Right lobe of liver (tissue), 6 donors: ENCODE measurements at regions not wholly inside any gene's neighbourhood (a gene's known extent, or its start where the extent isn't known, plus 50 kb on each side); places are given as distances from the start of the nearest gene placed in this dataset.

Experiments
- ATAC-seq, 4 donors: fragments of 200-7000 bp; cut with Tn5 transposase; one replicate each; pipeline ENCODE4 v1.9.1; 2020; ENCODE audit warnings: mild to moderate bottlenecking in 4 of 4, moderate library complexity in 4 of 4
- DNase-seq, 3 donors: peaks; one replicate each; pipeline ENCODE4 v3.0.0-alpha.2; 2020
- H3K27ac ChIP-seq, 3 donors: fragments of 200-600 bp; one replicate each; pipeline ENCODE4 v1.8.0; 2022
- H3K27me3 ChIP-seq, 2 donors: fragments of 200-600 bp; one replicate each; pipeline ENCODE4 v1.8.0; 2022
- H3K36me3 ChIP-seq, 4 donors: fragments of 200-600 bp; sonication (generic) in 1 of 4; one replicate each; pipeline versions ENCODE4 v1.5.1 to v1.8.0; 2017 to 2022; ENCODE audit warnings: control low read depth in 1 of 4
- H3K4me1 ChIP-seq, 4 donors: fragments of 200-600 bp; sonication (generic) in 1 of 4; one replicate each; pipeline versions ENCODE4 v1.5.1 to v1.8.0; 2017 to 2022; ENCODE audit warnings: control low read depth in 1 of 4
- H3K4me3 ChIP-seq, 3 donors: fragments of 200-600 bp; one replicate each; pipeline ENCODE4 v1.8.0; 2022
- H3K9me3 ChIP-seq, 4 donors: fragments of 200-600 bp; sonication (generic) in 1 of 4; one replicate each; pipeline versions ENCODE4 v1.5.1 to v1.8.0; 2017 to 2022; ENCODE audit warnings: control low read depth in 1 of 4
- POLR2A ChIP-seq: fragments of 450-650 bp; IDR thresholded peaks from one replicate; pipeline ENCODE4 v1.6.1; 2017; ENCODE audit warnings: antibody characterized with exemption, mild to moderate bottlenecking
- WGBS: methylation state at CpG from one replicate; pipeline ENCODE4 v1.1.6; 2018; ENCODE audit warnings: low coverage, low lambda C conversion rate; ENCODE audit not compliant: insufficient coverage; ENCODE audit errors: missing lambda C conversion rate; 5-methylcytosine and 5-hydroxymethylcytosine counted together
- intact Hi-C, 2 donors: fragments of 100-400 bp; cut with DNase I; formaldehyde crosslinking; loops; one replicate each; pipeline versions ENCODE4 v1.11.2 to v1.14.1; 2022
- TF ChIP-seq, protein P1 (sequence below), 4 donors: fragments of 200-600 bp in 3 of 4; fragments of 450-650 bp in 1 of 4; IDR thresholded peaks; one replicate each; pipeline versions ENCODE4 v1.5.1 to v1.8.0; 2016 to 2022; ENCODE audit warnings: antibody characterized with exemption in 4 of 4, mild to moderate bottlenecking in 2 of 4
- donor health status: DM: no; HTN: yes; CAD: no.
- donor health status: DM: no; HTN: no; CAD: no.
- donor health status: DM: no; HTN: no; CAD: no.
- donor health status: DM: no; HTN: yes; CAD: no.
- donor health status: DM: no; HTN: yes; CAD: no.

DNA sequence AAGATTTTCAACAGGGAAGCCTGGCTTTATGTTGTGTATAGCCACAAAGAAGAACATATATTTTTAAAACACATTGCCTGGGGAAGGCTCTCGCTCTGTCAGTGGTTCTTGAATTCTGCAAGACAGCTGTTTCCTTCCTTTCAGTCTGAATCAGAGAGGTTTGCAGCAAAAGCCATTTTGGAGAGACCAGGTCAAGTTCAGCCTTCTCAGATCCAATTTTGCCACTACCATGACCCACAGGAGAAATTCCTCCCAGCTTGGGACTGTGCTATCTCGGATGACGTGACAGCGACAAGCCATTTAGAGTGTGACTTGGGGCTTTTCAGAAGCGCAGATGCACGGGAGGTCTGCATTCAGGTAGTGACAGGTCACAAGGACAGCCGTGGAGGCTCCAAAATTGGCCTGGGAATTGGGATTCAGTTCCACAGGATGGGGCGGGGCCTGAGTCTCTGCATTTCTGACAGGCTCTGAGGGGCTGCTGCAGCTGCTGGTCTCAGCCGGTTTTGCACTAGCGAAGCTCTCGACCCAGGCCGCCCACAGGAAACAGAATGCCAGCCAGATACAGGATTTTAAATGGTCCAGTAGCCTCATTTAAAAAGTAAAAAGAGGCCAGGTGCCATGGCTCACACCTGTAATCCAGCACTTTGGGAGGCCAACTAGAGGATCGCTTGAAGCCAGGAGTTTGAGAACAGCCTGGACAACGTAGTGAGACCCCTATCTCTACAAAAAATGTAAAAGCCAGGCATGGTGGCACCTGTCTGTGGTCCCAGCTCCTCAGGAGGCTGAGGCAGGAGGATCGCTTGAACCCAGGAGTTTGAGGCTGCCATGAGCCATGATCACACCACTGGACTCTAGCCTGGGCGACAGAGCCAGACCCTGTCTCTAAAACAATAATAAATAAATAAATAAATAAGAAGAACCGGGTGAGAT, 196.6 kb upstream of the CIBAR2 start:
- no peak overlapping the region for H3K4me3 ChIP-seq
- H3K9me3 ChIP-seq = no peaks in the 10 kb centered on the region
- intact Hi-C loops = no loop called here
- TF ChIP-seq, protein P1, sequence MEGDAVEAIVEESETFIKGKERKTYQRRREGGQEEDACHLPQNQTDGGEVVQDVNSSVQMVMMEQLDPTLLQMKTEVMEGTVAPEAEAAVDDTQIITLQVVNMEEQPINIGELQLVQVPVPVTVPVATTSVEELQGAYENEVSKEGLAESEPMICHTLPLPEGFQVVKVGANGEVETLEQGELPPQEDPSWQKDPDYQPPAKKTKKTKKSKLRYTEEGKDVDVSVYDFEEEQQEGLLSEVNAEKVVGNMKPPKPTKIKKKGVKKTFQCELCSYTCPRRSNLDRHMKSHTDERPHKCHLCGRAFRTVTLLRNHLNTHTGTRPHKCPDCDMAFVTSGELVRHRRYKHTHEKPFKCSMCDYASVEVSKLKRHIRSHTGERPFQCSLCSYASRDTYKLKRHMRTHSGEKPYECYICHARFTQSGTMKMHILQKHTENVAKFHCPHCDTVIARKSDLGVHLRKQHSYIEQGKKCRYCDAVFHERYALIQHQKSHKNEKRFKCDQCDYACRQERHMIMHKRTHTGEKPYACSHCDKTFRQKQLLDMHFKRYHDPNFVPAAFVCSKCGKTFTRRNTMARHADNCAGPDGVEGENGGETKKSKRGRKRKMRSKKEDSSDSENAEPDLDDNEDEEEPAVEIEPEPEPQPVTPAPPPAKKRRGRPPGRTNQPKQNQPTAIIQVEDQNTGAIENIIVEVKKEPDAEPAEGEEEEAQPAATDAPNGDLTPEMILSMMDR (IDR thresholded peaks at IDR 0.05) = no peak
- no peak for TF ChIP-seq POLR2A
- no peaks in the 10 kb centered on the region for H3K27me3 ChIP-seq
- ATAC-seq (no peak), DNase-seq (no peak)
- 53% methylated on average over 7 of the region's 17 CpGs for WGBS
- peak overlapping the region in 2 of 3 donors; percentile 39 to 77 for H3K27ac ChIP-seq
- peaks cover 3 to 41% (median 19%) of the 10 kb centered on the region in 4 donors for H3K4me1 ChIP-seq
- H3K36me3 ChIP-seq = no peaks in the 10 kb centered on the region

DNA sequence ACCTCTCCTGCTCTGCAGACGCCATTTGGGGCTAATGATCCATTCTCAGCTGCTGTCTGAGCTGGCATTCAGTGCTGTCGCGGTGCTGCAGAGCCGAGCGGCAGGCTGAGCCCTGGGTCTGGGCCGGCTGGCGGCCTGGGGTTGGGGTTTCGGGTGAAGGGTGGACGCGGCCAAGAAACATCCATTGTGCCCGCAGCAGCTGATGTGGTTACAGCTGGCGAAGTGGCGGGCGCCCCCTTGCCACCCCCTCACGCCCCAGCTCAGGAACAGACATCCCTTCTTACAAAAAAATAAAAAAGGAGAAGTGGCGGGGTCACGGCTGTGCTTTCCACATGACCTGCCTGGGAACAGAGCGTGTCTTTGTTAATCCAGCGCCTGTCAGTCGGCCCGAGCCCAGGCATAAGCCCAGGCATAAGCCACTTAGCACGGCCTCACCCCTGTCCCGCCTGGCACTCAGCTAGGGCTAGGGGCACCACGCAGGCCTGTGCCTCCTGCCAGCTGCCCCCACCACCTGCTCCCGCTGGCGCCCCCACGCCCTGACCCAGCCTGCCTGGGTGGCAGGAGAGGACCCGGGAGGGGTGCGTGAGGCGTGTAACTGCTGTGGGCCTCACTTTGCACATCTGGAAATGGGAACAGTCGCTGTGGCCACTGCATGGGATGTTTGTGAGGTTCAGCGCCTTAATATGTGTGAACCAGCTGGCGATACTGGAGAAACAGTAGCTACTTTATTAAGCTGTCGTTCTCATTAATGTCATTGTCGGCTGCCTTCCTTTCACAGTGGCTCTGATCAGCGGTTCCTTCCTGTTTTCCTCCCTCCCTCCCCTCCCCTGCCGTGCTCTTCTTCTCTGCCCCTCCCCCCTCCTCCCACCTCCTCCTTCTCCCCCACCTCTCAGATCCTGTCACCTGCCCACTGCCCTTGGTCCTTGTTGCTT, 197.7 kb upstream of the CIBAR2 start:
- peak; percentile 7 to 39 (median 20) for ATAC-seq
- Histone ChIP-seq H3K36me3 (no peaks in the 10 kb centered on the region), H3K9me3 (no peaks in the 10 kb centered on the region), H3K27ac (peak overlapping the region in 2 of 3 donors; percentile 21), H3K4me1 (peaks cover 3 to 41% (median 19%) of the 10 kb centered on the region in 4 donors), H3K27me3 (no peaks in the 10 kb centered on the region), H3K4me3 (no peak overlapping the region)
- peak in 1 of 3 donors; percentile 56 for DNase-seq
- TF ChIP-seq, protein P1 (IDR thresholded peaks at IDR 0.05) = no peak
- no peak for TF ChIP-seq POLR2A
- intact Hi-C loops = no loop called here
- WGBS = 62% methylated on average over 15 of the region's 37 CpGs

DNA sequence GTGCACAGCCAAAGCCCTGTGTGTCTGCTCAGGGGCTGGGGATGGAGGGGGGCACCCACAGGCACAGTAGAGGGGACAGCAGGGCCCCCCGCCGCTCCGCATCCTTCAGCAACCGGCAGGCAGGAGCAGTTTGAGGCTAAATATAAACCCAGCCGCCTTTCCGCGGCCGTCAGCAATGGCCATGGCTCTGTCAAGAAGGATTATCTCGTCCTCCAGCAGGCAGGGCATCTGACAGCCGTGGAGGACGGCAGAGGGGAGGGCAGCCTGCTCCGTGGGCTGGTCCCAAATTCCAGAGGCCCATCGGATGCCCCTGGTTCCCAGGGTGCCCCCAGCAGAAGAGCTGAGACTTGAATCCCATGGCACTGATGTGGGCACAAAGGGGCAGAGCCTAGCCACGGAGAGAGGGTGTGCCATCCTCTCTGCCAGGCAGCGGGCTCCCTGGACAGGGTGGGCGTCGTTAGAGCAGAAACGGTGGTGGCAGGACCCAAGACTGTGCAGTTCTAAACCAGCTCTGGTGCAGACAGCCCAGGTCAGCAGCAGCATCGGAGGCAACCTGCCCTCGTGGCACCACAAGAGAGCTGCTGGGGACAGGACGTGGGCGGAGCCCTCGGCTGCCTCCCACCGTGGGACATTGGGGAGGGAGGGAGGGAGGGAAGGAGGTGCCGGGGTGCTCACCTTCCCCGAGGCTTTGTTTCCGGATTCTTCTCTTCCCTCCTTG, 198.8 kb upstream of the CIBAR2 start:
- 20% methylated on average over 2 of the region's 27 CpGs for WGBS
- Histone ChIP-seq H3K27ac (no peak overlapping the region), H3K9me3 (no peaks in the 10 kb centered on the region), H3K4me3 (no peak overlapping the region), H3K27me3 (no peaks in the 10 kb centered on the region), H3K4me1 (peaks cover 0 to 37% (median 16%) of the 10 kb centered on the region in 4 donors), H3K36me3 (no peaks in the 10 kb centered on the region)
- intact Hi-C loops = no loop called here
- TF ChIP-seq, protein P1 (IDR thresholded peaks at IDR 0.05) = no peak
- no peak for TF ChIP-seq POLR2A
- no peak for ATAC-seq
- DNase-seq = no peak

DNA sequence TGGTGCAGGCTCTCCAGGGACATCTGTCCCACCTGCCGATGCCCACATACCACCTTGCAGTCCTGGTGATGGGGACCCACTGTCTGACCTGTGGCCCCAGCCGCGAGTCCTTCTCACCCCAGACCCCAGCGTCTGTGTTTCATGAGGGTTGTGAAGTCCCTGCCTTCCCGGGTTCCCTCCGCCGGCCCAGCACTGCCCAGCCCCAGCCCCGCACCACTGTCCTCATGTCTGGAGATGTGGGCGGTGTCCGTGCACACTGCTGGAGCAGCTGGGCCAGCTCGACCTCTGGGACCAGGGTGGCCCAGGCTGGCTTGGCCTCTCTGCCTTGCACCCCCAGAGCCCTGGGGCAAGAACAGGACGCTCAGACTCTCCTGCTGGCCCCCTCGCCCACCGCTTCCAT, 199.5 kb upstream of the CIBAR2 start:
- DNase-seq (no peak), ATAC-seq (no peak)
- H3K4me1 ChIP-seq = peaks cover 0 to 32% (median 11%) of the 10 kb centered on the region in 4 donors
- WGBS = no CpG with 5 or more reads among the region's 14 CpGs
- no peaks in the 10 kb centered on the region for H3K9me3 ChIP-seq
- no peaks in the 10 kb centered on the region for H3K27me3 ChIP-seq
- intact Hi-C loops = no loop called here
- no peaks in the 10 kb centered on the region for H3K36me3 ChIP-seq
- TF ChIP-seq POLR2A = no peak
- TF ChIP-seq, protein P1 (IDR thresholded peaks at IDR 0.05) = no peak
- no peak overlapping the region for H3K4me3 ChIP-seq
- no peak overlapping the region for H3K27ac ChIP-seq
